ENCODE measurements at regions not wholly inside any gene's neighbourhood (a gene's known extent, or its start where the extent isn't known, plus 50 kb on each side); places are given as distances from the start of the nearest gene placed in this dataset.
"Not testable (repeated sequence)": the region's sequence is repeated elsewhere in the genome, so short reads cannot be mapped to it uniquely, and the experiment has no call there.

DNA sequence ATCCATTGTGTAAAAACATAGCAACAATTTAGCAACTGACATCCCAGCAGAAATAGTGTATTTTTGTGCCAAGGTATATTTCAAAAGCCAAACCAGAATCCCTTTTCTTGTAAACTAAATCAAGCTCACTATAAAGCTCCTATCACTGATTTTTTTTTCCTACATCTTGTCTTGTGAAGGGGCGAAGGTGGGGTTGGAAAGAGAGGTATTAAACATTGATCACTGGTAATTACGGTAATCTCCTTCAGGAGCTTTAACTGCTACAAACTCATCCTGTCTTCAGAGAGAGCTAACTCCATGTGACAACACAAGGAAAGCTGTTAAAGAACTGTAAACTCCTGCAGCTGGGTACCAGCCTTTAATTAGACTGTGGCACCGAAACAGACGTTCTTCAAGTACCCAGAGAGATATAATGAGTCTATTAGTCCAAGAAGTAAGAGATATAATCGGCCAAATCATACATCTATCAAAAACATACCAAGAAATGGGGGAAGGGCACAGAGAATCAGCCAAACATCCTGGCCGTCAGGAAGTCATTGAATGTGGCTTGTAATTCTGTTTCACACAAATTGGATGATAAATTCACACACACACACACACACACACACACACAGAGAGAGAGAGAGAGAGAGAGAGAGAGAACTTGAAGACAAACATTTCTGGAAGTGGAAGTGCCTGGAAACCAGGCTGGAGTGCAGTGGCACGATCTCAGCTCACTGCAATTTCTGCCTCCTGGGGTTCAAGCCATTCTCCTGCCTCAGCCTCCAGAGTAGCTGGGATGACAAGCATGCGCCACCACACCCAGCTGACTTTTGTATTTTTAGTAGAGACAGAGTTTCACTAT is 111.9 kb upstream of the PPARGC1A start:
- no peak for DNase-seq (ENCODE audit: low spot score)

GRCh38 chr4:24000470-24000831 is 110.6 kb upstream of the PPARGC1A start:
- DNase-seq (ENCODE audit: low spot score), result no peak

- no peak for DNase-seq (ENCODE audit: low spot score)
Measured at GRCh38 chr4:23999714-24000469, 110.0 kb upstream of the PPARGC1A start.

- no peak for DNase-seq (ENCODE audit: low spot score)
Measured at GRCh38 chr4:23993373-23993772, 103.5 kb upstream of the PPARGC1A start.

DNA sequence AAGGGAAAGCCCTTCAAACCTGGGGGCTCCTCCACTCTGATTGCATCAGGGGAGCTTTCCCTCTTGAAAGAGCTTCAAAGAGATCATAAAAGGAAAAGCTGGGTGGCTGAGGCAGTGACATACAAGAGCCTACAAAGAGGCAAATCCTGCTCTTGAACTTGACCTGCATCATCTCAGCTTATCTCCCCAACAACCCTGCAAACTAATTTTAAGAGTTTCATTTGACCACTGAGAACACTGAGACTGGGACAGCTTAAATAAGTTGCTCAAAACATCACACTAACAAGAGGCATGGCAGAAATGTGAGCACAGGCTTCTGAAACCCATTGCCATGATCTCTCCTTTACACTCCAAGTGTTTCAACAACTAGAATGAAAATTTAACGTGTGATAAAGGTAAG is 101.6 kb upstream of the PPARGC1A start:
- DNase-seq (ENCODE audit: low spot score), result no peak

GRCh38 chr4:23986270-23986669 is 96.4 kb upstream of the PPARGC1A start:
- no peak for DNase-seq (ENCODE audit: low spot score)

GRCh38 chr4:23981328-23981727 is 91.5 kb upstream of the PPARGC1A start:
- no peak for DNase-seq (ENCODE audit: low spot score)

- no peak for DNase-seq (ENCODE audit: low spot score)
Measured at GRCh38 chr4:23979534-23979933, 89.7 kb upstream of the PPARGC1A start.

DNA sequence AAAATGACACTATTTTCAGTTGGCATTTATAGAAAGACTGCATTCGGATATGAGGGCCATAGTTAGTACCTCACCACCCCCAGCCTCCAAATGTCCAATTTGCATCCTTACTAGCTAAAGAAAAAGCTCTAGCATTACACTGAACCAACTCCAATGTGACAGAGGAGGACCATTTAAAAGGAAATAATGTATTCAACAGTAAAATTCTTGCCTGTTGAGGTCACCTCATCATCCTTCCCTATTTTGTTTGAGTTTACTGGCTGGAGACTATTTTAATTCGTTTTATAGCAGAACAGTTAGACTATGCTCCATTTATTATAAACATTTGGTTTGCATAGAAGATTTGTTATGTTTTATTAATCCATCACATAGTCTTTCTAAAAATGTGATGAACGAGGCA is 88.2 kb upstream of the PPARGC1A start:
- no peak for DNase-seq (ENCODE audit: low spot score)

GRCh38 chr4:23976423-23976822 is 86.6 kb upstream of the PPARGC1A start:
- no peak for DNase-seq (ENCODE audit: low spot score)

DNA sequence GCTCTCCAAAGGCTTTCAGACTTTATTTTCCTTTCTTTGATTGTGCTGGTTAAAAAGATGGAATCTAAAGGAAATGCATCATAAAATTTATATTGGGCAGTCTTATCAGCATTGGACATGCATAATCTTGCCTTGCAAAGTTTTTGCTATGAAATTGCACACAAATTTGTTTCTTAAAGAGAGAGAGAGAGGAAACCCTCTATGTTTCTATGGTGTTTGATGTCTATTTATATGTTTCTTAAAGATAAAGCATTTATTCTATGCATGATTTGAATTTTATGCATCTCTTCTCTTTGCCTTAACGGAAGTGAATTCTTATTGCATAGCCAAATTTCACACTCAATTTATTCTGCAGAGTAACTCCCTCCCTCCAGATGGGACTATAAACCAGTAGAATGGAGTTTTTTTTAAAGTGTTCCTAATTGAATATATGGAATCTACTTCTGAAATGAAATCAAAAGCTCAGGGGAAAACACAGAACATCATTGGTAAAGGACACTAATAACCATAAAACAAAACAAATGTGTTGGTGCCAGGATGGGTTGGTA is 83.5 kb upstream of the PPARGC1A start:
- DNase-seq (ENCODE audit: low spot score), result no peak

- DNase-seq (ENCODE audit: low spot score), result no peak
Measured at GRCh38 chr4:23972805-23973204, 83.0 kb upstream of the PPARGC1A start.

DNA sequence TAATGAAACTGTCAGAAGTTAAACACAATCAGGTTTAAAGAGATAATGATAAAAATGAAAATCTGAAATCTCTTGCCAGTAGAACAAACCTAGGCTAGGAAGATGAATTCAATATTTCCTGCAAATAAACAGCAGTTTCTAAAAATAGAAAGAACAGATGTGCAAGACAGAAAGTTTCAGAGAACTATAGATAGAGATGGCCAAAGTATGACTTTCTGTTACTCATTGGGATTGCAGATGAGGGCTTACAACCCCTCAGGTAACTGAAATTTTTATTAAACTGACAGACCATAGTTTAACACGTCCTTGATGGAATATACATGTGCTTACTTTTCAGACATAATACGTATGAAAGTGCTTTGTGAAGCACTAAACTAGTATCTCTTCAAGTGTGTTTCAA is 82.3 kb upstream of the PPARGC1A start:
- no peak for DNase-seq (ENCODE audit: low spot score)

- no peak for DNase-seq (ENCODE audit: low spot score)
Measured at GRCh38 chr4:23970201-23970850, 80.5 kb upstream of the PPARGC1A start.

GRCh38 chr4:23969635-23970145 is 79.8 kb upstream of the PPARGC1A start:
- no peak for DNase-seq (ENCODE audit: low spot score)

- no peak for DNase-seq (ENCODE audit: low spot score)
Measured at GRCh38 chr4:23967281-23967680, 77.4 kb upstream of the PPARGC1A start.

DNA sequence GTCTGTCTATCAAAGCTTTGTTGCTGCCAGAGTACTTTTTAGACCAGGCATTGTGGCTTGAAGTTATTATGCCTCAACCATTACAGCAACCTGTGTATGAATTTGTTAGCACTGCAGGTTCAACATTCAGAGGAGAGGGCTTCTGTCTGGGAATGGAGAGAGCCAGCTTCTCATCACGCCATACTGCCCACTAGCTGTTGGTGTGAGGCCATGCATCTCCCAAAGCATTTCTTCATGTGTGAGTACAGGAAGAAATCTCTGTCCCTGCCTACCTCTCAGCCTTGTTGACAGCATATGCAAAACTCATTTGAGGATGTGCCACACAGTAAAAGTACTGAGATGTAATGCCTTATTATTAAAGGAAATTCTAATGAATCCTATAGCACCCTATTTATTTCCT is 76.9 kb upstream of the PPARGC1A start:
- no peak for DNase-seq (ENCODE audit: low spot score)

DNA sequence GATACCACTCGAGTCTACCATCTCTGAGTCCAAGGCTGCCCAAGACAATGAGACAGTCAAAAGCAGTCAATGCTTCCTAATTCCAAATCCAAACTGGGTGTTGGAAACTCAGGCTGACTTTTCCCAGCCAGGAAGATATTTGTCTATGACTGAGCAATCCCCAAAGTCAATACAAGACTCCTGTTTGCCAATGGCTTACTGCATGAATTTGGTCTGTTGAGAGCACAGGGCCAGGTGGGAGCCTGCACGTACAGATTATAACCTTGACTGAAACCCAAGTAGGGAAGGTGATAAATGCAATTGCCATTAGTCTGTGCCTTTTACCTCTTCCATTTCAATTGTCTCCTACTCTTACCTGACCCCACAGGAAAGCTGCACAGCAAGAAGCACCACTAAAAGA is 72.6 kb upstream of the PPARGC1A start:
- DNase-seq (ENCODE audit: low spot score), result no peak

DNA sequence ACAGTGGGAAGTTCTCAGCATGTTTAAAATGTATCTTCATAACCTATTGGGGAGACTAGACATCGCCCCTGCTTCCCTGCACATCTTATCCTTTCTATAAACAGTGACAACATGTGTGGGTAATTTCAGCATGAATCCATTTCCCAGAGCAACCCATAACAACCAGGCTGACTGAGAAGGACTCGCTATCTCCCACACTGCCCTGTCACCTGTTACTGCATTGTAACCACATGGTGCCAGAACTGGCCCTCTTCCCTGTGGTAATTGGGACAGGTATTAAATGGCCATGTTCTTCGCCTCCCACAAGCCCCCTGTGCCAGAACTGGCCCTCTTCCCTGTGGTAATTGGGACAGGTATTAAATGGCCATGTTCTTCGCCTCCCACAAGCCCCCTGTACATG is 71.5 kb upstream of the PPARGC1A start:
- DNase-seq (ENCODE audit: low spot score), result not testable (repeated sequence)

- DNase-seq (ENCODE audit: low spot score), result peak; percentile 12
Measured at GRCh38 chr4:23959396-23960148, 69.7 kb upstream of the PPARGC1A start.

- DNase-seq (ENCODE audit: low spot score), result no peak
Measured at GRCh38 chr4:23958749-23959148, 68.9 kb upstream of the PPARGC1A start.

- DNase-seq (ENCODE audit: low spot score), result no peak
Measured at GRCh38 chr4:23957465-23957864, 67.6 kb upstream of the PPARGC1A start.

Measured in cerebellar cortex (tissue), 1 donor.